Mesothelial cell of epicardium (in vitro differentiated cells): ENCODE measurements at regions not wholly inside any gene's neighbourhood (a gene's known extent, or its start where the extent isn't known, plus 50 kb on each side); places are given as distances from the start of the nearest gene placed in this dataset.

ENCODE experiments used
- DNase-seq, 2 experiments: peaks; one replicate each; pipeline ENCODE4 v3.0.0; 2021; ENCODE audit warnings: low spot score in 2 of 2; ENCODE audit not compliant: unreplicated experiment in 2 of 2
- H3K27ac Mint-ChIP-seq: 2 replicates; pipeline ENCODE4 v1.8.0; 2021; ENCODE audit warnings: mixed read lengths
- H3K27me3 Mint-ChIP-seq: 2 replicates; pipeline ENCODE4 v1.8.0; 2021; ENCODE audit warnings: low read depth, mixed read lengths
- H3K36me3 Mint-ChIP-seq: 2 replicates; pipeline ENCODE4 v1.8.0; 2021; ENCODE audit warnings: mixed read lengths
- H3K4me1 Mint-ChIP-seq: 2 replicates; pipeline ENCODE4 v1.8.0; 2021; ENCODE audit warnings: mixed read lengths
- H3K4me3 Mint-ChIP-seq: 2 replicates; pipeline ENCODE4 v1.8.0; 2021; ENCODE audit warnings: mild to moderate bottlenecking, moderate library complexity, mixed read lengths
- H3K9me3 Mint-ChIP-seq: 2 replicates; pipeline ENCODE4 v1.8.0; 2021; ENCODE audit warnings: mixed read lengths
- TF ChIP-seq, protein P1 (sequence below): fragments of 200-600 bp; sonication (generic); IDR thresholded peaks from one replicate; pipeline ENCODE4 v1.5.0; 2021; ENCODE audit warnings: antibody characterized with exemption; ENCODE audit not compliant: unreplicated experiment

- Mint-ChIP-seq H3K27ac (no peak overlapping the region), H3K36me3 (no peaks in the 10 kb centered on the region), H3K9me3 (peaks cover 7% of the 10 kb centered on the region), H3K4me1 (no peaks in the 10 kb centered on the region), H3K27me3 (no peaks in the 10 kb centered on the region), H3K4me3 (no peak overlapping the region)
- DNase-seq: no peak
- TF ChIP-seq, protein P1, sequence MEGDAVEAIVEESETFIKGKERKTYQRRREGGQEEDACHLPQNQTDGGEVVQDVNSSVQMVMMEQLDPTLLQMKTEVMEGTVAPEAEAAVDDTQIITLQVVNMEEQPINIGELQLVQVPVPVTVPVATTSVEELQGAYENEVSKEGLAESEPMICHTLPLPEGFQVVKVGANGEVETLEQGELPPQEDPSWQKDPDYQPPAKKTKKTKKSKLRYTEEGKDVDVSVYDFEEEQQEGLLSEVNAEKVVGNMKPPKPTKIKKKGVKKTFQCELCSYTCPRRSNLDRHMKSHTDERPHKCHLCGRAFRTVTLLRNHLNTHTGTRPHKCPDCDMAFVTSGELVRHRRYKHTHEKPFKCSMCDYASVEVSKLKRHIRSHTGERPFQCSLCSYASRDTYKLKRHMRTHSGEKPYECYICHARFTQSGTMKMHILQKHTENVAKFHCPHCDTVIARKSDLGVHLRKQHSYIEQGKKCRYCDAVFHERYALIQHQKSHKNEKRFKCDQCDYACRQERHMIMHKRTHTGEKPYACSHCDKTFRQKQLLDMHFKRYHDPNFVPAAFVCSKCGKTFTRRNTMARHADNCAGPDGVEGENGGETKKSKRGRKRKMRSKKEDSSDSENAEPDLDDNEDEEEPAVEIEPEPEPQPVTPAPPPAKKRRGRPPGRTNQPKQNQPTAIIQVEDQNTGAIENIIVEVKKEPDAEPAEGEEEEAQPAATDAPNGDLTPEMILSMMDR: no peak
These were observed 794.6 kb downstream of the TFAP2A start for GRCh38 chr6:9620263-9620662.

GRCh38 chr6:9614778-9615177, 800.1 kb downstream of the TFAP2A start:
- H3K27me3 Mint-ChIP-seq: no peaks in the 10 kb centered on the region
- no peaks in the 10 kb centered on the region for H3K36me3 Mint-ChIP-seq
- no peaks in the 10 kb centered on the region for H3K9me3 Mint-ChIP-seq

DNA sequence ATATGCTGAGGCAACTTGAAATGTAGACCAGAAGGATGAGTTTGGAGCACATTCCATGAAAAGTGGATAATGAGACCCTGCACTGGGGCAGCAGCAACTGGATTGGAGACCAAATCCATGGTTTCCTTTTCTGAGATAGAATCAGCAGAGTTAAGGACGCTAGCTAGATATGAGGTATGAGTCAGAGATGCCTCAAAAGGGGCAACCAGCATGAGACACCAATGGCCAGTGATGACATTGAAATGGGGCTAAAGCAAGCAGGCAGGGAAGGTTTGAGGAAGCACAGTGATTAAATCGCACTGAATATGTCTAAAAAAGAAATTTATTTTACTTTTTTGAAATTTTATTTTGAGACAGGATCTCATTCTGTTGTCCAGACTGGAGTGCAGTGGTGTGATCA, 802.4 kb downstream of the TFAP2A start:
- Mint-ChIP-seq H3K9me3 (no peaks in the 10 kb centered on the region), H3K27ac (no peak overlapping the region), H3K4me3 (no peak overlapping the region), H3K27me3 (peaks cover 4% of the 10 kb centered on the region), H3K36me3 (no peaks in the 10 kb centered on the region), H3K4me1 (peaks cover 18% of the 10 kb centered on the region)
- no peak for DNase-seq
- TF ChIP-seq, protein P1: no peak

More at GRCh38 chr6:9614778-9615177, 800.1 kb downstream of the TFAP2A start:
- Mint-ChIP-seq H3K4me1 (peaks cover 18% of the 10 kb centered on the region), H3K4me3 (no peak overlapping the region), H3K27ac (no peak overlapping the region)
- TF ChIP-seq, protein P1: no peak
- no peak for DNase-seq

- Mint-ChIP-seq H3K4me3 (no peak overlapping the region), H3K36me3 (no peaks in the 10 kb centered on the region), H3K9me3 (no peaks in the 10 kb centered on the region), H3K4me1 (peaks cover 18% of the 10 kb centered on the region), H3K27me3 (peaks cover 19% of the 10 kb centered on the region), H3K27ac (no peak overlapping the region)
- TF ChIP-seq, protein P1: no peak
- no peak for DNase-seq
These were observed 804.1 kb downstream of the TFAP2A start for GRCh38 chr6:9610620-9611415.

DNA sequence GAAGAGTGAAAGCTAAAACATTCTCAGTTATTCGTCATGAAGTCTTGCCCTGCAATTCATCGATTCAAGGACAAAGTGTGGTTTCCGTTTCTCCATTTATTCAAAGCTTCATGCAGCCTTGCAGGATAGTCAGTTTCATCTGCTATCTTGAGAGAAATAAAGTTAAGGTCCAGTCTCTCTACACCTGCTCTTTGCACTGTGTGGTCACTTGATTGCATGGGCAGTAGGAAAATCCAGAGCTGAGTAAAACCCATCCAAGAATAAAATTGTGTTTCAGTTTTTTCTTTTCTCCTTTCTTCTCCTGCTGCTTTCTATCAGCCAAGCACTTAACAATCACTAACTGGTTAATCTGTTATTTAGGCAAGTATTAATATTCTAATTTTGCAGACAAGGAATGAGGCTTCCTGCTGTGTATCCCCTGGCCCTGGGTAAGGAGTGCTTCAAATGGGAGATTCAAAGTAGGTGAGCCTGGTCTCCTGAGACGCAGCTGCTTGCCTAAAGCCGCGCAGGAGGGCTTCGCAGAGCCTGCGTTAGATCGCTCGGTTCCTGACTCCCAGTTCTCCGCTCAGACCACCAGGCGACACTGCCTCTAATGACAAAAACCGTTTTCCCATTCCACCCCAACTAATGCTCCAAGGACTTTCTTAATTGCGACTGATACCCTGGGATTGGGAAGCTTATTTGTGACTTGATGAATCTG, 808.3 kb downstream of the TFAP2A start:
- H3K27ac Mint-ChIP-seq: no peak overlapping the region
- H3K27me3 Mint-ChIP-seq: peaks cover 19% of the 10 kb centered on the region
- no peaks in the 10 kb centered on the region for H3K9me3 Mint-ChIP-seq
- H3K4me3 Mint-ChIP-seq: no peak overlapping the region
- TF ChIP-seq, protein P1: no peak
- peaks cover 9% of the 10 kb centered on the region for H3K4me1 Mint-ChIP-seq
- no peak for DNase-seq
- H3K36me3 Mint-ChIP-seq: no peaks in the 10 kb centered on the region
